ENCODE measurements at regions not wholly inside any gene's neighbourhood (a gene's known extent, or its start where the extent isn't known, plus 50 kb on each side); places are given as distances from the start of the nearest gene placed in this dataset.
"Not testable (repeated sequence)": the region's sequence is repeated elsewhere in the genome, so short reads cannot be mapped to it uniquely, and the experiment has no call there.

GRCh38 chr19:29060813-29061364, 152.1 kb downstream of the UQCRFS1 start:
- no peak for DNase-seq (ENCODE audit: low read depth in 3 of 3, low spot score in 2 of 3)

GRCh38 chr19:29056535-29056934, 156.4 kb downstream of the UQCRFS1 start:
- DNase-seq (ENCODE audit: low read depth in 3 of 3, low spot score in 2 of 3) = no peak

- no peak for DNase-seq (ENCODE audit: low read depth in 3 of 3, low spot score in 2 of 3)
These were observed 157.9 kb downstream of the UQCRFS1 start for GRCh38 chr19:29054886-29055675.

GRCh38 chr19:29048873-29049272, 164.1 kb downstream of the UQCRFS1 start:
- no peak for DNase-seq (ENCODE audit: low read depth in 3 of 3, low spot score in 2 of 3)

- DNase-seq (ENCODE audit: low read depth in 3 of 3, low spot score in 2 of 3) = no peak
These were observed 167.2 kb downstream of the UQCRFS1 start for GRCh38 chr19:29045679-29046254.

- DNase-seq (ENCODE audit: low read depth in 3 of 3, low spot score in 2 of 3) = no peak
These were observed 168.9 kb downstream of the UQCRFS1 start for GRCh38 chr19:29044037-29044436.

- DNase-seq (ENCODE audit: low read depth in 3 of 3, low spot score in 2 of 3) = no peak
These were observed 170.5 kb downstream of the UQCRFS1 start for GRCh38 chr19:29042450-29042849.

- no peak for DNase-seq (ENCODE audit: low read depth in 3 of 3, low spot score in 2 of 3)
These were observed 172.0 kb downstream of the UQCRFS1 start for GRCh38 chr19:29040951-29041350.

- DNase-seq (ENCODE audit: low read depth in 3 of 3, low spot score in 2 of 3) = no peak
These were observed 172.7 kb downstream of the UQCRFS1 start for GRCh38 chr19:29040292-29040691.

GRCh38 chr19:29039036-29039435, 173.9 kb downstream of the UQCRFS1 start:
- not testable (repeated sequence) for DNase-seq (ENCODE audit: low read depth in 3 of 3, low spot score in 2 of 3)

- DNase-seq (ENCODE audit: low read depth in 3 of 3, low spot score in 2 of 3) = no peak
These were observed 181.7 kb downstream of the UQCRFS1 start for GRCh38 chr19:29031216-29031615.

- DNase-seq (ENCODE audit: low read depth in 3 of 3, low spot score in 2 of 3) = no peak
These were observed 183.5 kb downstream of the UQCRFS1 start for GRCh38 chr19:29029268-29029958.

GRCh38 chr19:29022599-29022998, 190.4 kb downstream of the UQCRFS1 start:
- no peak for DNase-seq (ENCODE audit: low read depth in 3 of 3, low spot score in 2 of 3)

GRCh38 chr19:29022165-29022564, 190.8 kb downstream of the UQCRFS1 start:
- no peak for DNase-seq (ENCODE audit: low read depth in 3 of 3, low spot score in 2 of 3)

GRCh38 chr19:29021232-29021916, 191.6 kb downstream of the UQCRFS1 start:
- no peak for DNase-seq (ENCODE audit: low read depth in 3 of 3, low spot score in 2 of 3)

- no peak for DNase-seq (ENCODE audit: low read depth in 3 of 3, low spot score in 2 of 3)
These were observed 193.5 kb downstream of the UQCRFS1 start for GRCh38 chr19:29019403-29019802.

GRCh38 chr19:29018542-29018941, 194.4 kb downstream of the UQCRFS1 start:
- no peak for DNase-seq (ENCODE audit: low read depth in 3 of 3, low spot score in 2 of 3)

- no peak for DNase-seq (ENCODE audit: low read depth in 3 of 3, low spot score in 2 of 3)
These were observed 195.2 kb downstream of the UQCRFS1 start for GRCh38 chr19:29017788-29018187.

- DNase-seq (ENCODE audit: low read depth in 3 of 3, low spot score in 2 of 3) = no peak
These were observed 195.8 kb downstream of the UQCRFS1 start for GRCh38 chr19:29016926-29017760.

GRCh38 chr19:29016353-29016752, 196.6 kb downstream of the UQCRFS1 start:
- DNase-seq (ENCODE audit: low read depth in 3 of 3, low spot score in 2 of 3) = no peak
